Nucleus accumbens (tissue), 56 donors: ENCODE measurements at regions not wholly inside any gene's neighbourhood (a gene's known extent, or its start where the extent isn't known, plus 50 kb on each side); places are given as distances from the start of the nearest gene placed in this dataset.
"Not testable (repeated sequence)": the region's sequence is repeated elsewhere in the genome, so short reads cannot be mapped to it uniquely, and the experiment has no call there.

Source experiments
- DNase-seq, 56 donors: peaks; one replicate each; lab custom pipeline; 2025; lab: John Stamatoyannopoulos, UW

DNA sequence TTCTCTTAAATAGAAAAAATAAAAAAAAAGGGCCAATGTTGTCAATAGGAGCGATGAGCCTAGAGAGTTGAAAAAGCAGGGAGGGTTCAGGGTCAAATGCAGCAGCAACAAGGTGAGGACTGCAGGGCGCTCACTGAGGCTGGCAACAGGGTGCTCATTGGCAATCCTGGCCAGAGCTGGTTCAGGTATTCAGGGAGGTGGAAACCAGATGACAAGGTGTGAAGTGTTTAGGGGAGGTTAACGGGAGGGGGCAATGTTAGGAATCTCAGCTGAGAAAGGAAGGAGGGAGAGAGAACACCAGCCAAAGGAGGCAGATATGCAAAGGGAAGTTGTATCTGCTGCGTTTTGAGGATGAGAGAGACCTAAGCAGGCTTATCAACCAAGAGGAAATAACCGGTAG is 129.8 kb upstream of the DAB1 start:
- no peak for DNase-seq

DNA sequence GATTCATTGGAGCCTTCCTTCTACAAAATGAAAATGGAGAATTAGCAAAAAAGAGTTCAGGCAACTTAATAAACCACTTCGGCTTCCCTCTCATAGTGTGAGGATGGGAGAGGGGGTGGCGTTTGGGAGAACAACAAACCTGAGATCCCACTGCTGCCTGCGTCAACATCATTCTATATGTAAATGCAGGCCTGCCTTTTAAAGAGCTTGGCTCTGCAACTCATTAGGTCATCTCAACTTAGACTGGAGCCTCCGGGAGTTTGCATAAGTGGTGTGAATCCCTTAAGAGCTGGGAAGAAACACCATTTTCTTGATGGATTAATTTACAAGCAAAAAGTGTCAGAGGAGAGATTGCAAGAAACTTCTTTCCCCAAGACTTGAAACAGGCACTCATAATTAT is 127.6 kb upstream of the DAB1 start:
- DNase-seq: no peak

DNA sequence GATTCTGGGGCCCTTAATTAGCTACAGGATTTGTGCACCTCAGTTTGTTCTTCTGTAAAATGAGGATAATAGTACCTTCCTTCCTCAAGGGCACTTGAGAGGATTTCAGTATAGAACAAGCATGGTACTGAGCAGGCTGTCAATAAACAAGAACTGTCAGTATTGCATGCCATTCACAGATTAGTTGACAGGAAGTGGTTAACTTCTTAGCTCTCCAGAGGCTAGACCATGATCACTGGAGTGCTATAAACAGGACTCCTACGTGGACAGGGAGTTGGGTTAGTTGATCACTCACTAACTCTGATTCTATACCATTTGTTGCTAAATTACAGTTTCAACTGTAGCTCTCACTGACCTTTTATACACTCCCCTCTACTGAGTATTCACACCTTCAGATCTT is 126.2 kb upstream of the DAB1 start:
- DNase-seq: no peak

DNA sequence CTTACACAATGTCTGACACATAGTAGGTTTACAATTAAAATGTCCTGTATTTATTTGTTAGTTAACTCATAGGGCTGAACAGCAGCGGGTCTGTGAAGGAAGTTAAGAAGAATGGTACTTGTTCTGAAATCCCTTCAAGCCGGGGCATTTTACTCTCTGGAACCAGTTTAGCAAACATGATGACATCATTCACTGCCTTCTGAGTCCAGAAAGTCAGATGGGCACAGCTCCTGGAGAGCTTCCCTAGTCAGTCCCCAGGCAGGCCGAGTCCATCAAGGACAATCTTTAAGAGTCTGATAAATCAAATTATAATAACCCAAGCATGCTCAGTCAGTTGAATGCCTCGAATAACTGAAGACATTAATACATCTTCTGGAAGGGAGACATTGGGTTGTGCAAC is 125.4 kb upstream of the DAB1 start:
- no peak for DNase-seq

DNA sequence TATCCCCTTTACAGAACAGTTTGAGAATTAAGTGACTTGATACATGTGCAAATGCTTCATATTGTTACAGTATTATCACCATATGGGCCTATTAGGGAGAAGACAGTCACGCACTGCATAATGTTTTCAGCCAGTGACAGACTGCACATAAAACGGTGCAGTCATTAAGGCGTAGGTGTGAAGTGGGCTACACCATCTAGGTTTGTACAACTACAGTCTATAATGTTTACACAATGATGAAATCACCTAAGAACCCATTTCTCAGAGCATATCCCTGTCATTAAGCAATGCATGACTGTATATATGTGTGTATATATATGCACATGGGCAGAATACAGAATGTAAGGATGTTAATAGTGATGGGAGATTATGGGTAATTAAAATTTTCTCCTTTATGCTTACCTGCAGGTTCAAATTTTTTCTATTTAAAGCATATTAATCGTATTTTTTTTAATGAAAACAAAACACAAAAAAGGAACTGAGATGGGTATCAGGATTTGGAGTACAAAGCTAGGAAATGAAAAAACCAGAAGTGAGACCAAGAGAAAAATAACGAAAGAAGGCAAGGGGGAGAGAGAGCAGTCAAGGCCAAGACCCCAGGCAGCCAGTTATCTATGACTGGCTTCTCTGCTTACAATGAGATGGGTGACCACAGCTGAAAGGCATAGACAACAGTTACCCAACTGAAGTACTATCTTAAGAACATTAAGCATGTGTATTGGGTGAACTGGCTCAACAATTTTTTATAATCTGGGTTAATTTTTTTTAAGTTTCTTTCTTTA is 122.9 kb upstream of the DAB1 start:
- DNase-seq: no peak

DNA sequence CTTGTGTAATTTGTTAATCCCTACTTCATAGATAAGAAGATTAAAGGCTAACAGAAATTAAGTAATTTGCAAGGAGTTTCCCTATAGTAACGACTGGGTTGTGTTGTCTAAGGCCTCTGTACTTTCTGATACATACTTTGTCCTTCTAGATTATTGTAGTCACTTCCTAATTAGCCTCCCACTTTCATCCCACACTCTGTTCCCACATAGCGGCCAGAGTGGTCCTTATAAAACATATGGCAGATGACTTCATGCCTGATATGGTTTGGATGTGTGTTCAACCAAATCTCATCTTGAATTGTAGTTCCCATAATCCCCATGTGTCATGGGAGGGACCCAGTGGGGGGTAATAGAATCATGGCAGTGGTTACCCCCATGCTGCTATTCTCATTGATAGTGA is 120.5 kb upstream of the DAB1 start:
- no peak for DNase-seq

DNA sequence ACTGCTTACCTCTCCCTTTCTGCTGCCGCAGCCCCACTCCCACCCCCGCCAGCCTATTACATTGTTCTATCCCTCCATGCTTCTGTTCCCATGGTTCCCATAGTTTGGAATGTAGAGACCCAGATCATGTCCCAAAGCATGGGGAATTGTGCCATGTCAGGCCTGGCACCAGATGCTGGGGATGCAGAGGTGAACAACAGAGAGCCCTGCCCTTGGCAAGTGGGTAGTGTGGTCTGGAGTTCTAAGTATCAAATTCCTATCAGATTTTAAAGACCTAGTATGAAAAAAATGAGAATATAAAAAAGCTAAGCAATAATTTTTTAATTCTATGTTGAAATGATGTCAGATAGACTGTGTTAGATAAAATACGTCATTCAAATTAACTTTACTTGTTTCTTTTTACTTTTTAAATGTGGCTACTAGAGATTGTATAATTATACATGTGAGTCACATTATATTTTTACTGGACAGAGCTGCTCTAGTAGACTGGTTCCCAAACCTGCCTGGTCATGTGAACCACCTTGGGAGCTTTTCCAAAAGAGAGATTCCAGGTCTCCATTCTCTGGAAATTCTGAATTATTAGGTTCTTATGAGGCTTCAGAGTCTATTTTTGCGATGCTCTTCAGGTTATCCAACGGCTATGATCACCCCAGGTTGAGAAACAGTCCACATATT is 113.0 kb upstream of the DAB1 start:
- no peak for DNase-seq

DNA sequence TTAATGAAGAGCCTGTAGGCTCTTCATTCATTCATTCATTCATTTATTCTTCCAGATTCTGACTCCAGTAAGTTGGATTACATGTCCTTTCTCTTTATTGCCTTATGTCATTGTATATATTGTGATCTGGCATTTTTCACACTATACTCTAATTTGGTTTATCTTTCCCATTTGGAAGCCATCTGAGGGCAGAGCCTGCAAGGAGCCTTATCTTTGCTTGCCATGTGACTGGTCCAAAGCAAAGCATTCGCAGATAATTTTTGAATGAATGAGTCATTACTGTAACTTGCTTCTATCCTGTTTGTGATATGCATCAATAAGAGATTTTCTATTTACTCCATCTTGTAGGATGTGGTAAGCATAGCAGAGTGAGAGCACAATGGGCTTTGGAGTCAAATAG is 108.4 kb upstream of the DAB1 start:
- no peak for DNase-seq

DNA sequence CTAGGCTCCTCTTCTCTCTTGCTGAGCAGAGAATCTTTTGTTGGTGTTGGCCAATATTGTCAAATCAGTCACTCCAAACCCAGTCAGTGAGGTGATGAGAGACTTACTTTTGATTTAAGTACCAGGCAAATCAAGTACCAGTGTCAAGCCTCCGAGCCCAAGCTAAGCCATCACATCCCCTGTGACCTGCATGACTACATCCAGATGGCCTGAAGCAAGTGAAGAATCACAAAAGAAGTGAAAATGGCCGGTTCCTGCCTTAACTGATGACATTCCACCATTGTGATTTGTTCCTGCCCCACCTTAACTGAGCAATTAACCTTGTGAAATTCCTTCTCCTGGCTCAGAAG is 107.0 kb upstream of the DAB1 start:
- DNase-seq: not testable (repeated sequence)

DNA sequence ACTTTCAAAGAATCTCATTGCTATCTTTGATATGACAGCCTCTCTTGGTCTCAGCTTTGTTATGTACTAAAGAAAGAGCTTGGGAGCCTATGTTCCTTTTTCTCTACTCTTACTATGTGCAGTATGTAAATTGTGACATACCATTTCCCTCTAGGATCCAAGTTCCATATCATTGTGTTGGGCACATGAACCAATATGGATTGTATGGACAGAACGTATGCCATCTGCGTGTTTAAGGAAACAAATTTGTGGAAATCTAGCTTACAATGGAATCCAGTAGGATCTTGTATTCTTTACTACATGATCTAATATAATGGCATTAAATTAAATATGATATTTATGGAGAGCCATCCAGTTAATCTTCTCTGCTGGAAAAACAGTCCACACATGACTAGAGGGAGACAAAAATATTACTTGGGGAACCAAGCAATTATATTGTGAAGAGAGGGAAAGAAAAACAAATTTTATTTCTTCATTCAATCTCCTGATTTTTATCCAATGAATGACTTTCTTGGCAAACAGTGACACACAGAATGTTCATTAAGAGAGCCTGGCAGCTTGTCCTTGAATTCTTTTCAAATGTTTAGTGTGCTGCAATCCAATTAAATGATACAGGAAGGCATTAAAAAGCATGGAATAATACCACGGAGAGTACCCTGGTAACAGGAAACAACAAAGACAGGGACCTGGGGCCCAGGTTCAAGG is 106.5 kb upstream of the DAB1 start:
- DNase-seq: no peak

DNA sequence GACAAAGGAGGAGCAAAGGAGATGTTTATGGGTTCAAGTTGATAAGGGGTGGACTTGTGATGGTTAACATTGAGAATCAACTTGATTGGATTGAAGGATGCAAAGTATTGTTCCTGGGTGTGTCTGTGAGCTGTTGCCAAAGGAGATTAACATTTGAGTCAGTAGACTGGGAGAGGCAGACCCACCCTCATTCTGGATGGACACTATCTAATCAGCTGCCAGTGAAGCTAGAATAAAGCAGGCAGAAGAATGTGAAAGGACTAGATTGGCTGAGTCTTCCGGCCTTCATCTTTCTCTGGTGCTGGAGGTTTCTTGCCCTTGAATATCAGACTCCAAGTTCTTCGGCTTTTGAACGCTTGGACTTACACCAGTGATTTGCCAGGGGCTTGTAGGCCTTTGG is 98.7 kb upstream of the DAB1 start:
- no peak for DNase-seq

DNA sequence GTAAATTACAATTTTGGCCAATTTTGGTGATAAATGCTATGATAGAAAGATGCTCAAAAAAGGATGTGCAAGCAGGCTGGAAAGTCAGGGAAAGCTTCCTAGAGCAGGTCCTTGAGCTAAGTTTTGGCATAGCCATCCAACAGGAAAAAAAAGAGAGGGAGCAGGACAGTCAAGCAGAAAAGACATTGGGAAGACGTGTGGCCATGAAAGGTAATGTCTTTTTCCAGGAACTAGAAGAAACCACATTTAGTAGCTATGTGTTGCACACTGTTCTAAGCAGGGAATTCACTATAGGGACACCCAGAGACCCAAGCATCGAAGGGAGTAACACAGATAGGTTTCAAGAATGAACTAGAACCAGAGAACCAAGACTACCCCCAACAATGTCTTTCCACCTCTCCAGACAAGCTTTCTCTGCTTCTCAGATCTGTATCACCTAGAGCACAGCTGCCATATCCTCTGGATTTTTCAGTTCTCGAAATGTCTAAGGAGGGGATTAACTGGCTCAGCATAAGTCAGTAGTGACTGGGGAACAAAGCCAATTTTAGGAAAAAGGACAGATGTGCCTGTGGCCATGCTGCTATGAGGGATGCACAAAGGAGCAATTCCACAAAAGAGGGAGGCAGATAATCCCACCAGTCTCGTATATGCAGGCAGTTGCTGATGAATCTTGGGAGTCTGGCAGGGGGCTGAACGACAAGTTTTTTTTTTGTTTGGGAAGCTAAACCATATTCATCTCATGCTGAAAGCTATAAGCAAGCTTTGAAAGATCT is 97.1 kb upstream of the DAB1 start:
- no peak for DNase-seq

DNA sequence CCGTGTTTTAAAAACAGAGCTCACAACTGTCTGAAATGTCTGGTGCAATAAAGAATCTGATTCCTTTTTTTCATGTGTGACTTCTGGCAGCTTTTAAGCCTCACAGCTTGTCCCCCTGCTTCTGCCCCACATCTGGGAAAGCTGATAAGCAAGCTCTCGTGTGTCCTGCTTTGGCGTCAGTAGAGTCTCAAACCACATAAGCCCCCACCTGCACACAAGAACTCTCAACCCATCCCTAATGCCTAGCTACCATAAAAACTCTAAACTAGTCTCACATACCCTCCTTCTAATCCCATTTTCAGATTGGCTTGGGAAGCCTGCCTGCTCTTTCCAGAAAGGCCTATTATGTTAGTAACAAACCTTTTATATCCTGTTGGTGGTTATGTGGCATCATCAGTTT is 94.6 kb upstream of the DAB1 start:
- no peak for DNase-seq

DNA sequence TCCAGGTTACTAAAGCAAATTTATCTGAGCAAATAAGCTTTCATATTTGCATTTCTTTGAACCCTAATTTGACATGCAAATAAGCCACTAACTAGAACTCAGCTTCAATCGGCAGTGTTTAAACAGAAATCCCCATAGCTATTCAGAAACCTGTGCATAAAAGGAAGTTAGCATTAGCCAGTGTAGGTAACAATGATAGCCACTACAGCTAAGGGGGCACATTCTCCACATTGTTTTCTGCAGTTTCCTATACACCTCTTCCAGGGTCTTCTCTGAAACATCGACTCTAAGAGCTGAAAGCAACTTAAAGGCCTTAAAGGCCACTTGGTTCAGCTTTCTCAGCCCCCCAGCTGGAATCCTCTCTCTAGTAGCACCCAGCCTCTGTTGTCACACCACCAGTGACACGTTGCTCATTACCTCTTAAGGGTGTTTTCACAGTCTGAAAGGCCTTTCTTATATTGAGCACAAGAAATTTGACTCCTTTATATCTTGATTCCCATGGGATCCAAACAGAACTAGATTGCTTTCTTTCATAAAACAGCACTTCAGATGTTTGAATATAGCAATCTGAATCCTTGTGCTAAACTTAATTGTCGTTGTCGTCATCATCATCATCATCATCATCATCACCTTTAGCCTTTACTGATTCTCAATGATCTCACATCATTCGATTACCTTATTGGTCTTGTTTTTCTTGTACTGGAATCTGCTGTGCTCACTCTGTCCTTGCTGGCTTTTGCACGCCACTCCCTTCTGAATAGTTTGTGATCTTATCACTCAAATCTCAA is 93.9 kb upstream of the DAB1 start:
- no peak for DNase-seq

DNA sequence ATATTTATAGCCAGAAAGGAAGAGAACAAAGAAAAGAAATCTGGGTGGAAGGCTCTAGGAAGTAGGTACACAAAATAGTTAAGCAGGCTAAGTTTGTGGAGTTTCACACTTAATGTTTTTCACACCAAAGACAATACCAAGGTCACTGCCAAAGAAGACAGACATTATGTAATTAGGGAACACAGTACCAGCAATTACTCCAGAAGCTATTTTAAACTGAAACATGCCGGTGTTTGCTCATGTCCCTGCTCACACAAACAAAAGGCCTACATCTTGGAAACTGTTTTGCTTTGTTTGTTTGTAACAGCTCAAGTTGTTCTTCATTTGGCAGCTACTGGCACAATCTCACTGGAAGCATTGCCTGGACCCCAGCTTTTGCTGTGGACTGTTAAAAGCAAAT is 88.5 kb upstream of the DAB1 start:
- DNase-seq: no peak

DNA sequence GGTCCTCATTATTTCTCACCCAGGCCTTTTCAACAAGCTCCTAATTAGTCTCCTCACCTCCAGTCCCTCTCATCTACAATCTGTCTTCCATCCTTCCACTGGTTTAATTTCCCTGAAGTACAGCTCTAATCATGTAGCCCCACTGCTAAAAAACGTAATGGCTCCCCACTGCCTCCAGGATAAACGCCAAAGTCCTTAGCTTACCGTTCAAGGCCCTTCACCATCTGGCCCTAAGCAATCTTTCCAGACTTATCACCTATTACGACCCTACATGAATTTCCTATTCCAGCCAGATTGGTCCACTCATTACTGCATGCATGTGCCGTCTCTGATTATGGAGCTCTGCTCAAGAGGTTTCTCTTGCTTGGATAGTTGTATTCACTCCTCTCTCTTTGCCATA is 83.1 kb upstream of the DAB1 start:
- no peak for DNase-seq

DNA sequence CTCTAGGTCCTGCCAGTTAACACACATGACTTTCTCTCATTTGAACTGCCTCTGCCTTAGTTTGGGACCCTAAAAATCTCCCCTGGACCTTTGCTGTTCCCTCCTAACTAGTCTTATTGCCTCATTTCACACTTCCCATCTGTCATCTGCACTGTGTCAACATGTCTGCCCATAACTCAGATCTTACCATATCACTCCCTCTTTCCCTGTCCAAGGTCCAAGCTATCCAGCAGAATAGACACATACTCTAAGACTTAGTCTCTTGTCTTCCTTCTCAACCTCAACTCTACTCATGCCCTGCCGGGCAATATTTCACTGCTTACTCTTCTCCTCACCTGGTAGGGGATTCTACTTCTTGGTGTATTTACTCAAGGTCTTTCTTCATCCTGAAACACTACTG is 79.5 kb upstream of the DAB1 start:
- DNase-seq: no peak

DNA sequence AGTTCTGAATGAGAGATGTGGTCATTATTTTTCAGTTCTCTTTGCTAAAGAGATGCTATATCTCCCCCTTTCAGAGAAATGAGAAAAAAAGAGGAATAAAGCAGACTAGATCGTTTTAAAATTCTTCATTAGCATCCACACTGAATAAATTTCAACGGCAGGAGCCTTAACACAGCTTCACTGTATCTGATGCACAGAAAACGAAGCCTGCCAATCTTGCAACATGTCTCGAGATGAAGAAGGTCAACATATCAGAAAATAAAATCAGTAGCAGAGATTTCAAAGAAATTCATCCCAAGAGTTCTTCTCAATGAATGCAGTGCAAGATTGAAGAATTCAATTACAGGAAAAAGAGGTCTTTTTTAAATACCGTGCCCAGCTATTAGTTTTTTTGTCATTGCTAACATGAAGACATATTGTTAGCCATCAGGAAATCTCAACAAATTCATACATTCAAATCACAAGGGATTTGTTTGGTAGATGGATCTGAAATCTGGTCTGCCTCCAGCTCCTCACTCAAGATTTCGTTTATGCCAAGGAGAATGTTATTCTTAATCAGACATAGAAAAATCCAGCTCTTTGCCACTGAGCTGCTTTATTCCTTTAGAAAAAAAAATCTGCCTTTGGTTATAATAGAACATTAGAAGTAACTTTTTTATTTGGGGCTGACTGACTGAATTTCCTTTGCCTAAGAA is 76.4 kb upstream of the DAB1 start:
- DNase-seq: no peak

DNA sequence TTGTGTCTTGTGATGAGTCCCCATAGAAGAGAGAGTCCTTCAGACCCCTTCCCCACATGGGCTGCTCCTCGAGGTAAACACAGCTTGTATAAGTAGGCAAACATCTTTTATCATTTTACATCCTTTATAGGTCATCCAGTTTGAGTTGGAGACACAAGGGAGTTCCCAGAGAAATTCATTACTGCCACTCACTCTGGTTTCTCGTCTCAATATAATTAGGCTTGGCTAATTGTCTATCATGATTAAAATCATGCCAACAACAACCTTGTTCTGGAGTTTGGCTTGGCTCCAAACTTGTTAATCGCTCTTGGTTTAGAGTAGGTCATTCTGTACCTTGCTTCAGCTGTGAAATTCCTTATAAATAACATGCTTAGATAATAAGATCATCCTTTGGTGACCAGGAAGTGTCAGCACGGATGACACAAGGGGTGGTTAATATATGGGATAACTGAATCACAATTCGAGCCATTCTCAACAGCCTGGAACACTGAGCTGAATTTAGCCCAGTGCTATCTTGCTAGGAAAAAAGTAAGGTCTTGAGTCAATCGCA is 70.7 kb upstream of the DAB1 start:
- DNase-seq: no peak
